Right renal cortex interstitium (tissue), 3 donors: ENCODE measurements at regions not wholly inside any gene's neighbourhood (a gene's known extent, or its start where the extent isn't known, plus 50 kb on each side); places are given as distances from the start of the nearest gene placed in this dataset.
"Not testable (repeated sequence)": the region's sequence is repeated elsewhere in the genome, so short reads cannot be mapped to it uniquely, and the experiment has no call there.

Experiments
- DNase-seq, 3 donors: peaks; one replicate each; pipeline ENCODE4 v3.0.0-alpha.2; 2013; ENCODE audit warnings: low read depth in 3 of 3, low spot score in 2 of 3

GRCh38 chrX:39484159-39485068 is 613.3 kb downstream of the BCOR start:
- no peak for DNase-seq

- no peak for DNase-seq
These were observed 610.4 kb downstream of the BCOR start for GRCh38 chrX:39487166-39487968.

GRCh38 chrX:39487969-39488330 is 609.8 kb downstream of the BCOR start:
- no peak for DNase-seq

- DNase-seq: no peak
These were observed 606.0 kb downstream of the BCOR start for GRCh38 chrX:39491548-39492297.

GRCh38 chrX:39492497-39493162 is 605.1 kb downstream of the BCOR start:
- DNase-seq: no peak

GRCh38 chrX:39493168-39493567 is 604.6 kb downstream of the BCOR start:
- DNase-seq: no peak

- not testable (repeated sequence) for DNase-seq
These were observed 600.6 kb downstream of the BCOR start for GRCh38 chrX:39497117-39497516.

- DNase-seq: no peak
These were observed 600.0 kb downstream of the BCOR start for GRCh38 chrX:39497702-39498265.

GRCh38 chrX:39499996-39500395 is 597.8 kb downstream of the BCOR start:
- DNase-seq: no peak

GRCh38 chrX:39501822-39502221 is 595.9 kb downstream of the BCOR start:
- no peak for DNase-seq

- no peak for DNase-seq
These were observed 595.3 kb downstream of the BCOR start for GRCh38 chrX:39502486-39502885.

GRCh38 chrX:39504227-39504626 is 593.5 kb downstream of the BCOR start:
- DNase-seq: no peak

- DNase-seq: no peak
These were observed 592.9 kb downstream of the BCOR start for GRCh38 chrX:39504850-39505259.

GRCh38 chrX:39506131-39506530 is 591.6 kb downstream of the BCOR start:
- DNase-seq: no peak

GRCh38 chrX:39507034-39507433 is 590.7 kb downstream of the BCOR start:
- no peak for DNase-seq

GRCh38 chrX:39507617-39508299 is 590.0 kb downstream of the BCOR start:
- DNase-seq: no peak

- DNase-seq: no peak
These were observed 589.5 kb downstream of the BCOR start for GRCh38 chrX:39508300-39508692.

GRCh38 chrX:39509157-39509556 is 588.6 kb downstream of the BCOR start:
- no peak for DNase-seq

GRCh38 chrX:39513836-39514235 is 583.9 kb downstream of the BCOR start:
- no peak for DNase-seq

GRCh38 chrX:39514801-39515200 is 583.0 kb downstream of the BCOR start:
- no peak for DNase-seq
